ENCODE measurements at regions not wholly inside any gene's neighbourhood (a gene's known extent, or its start where the extent isn't known, plus 50 kb on each side); places are given as distances from the start of the nearest gene placed in this dataset.
A peak's percentile ranks its signal among the peaks of the same experiment; 100 is the strongest.

DNA sequence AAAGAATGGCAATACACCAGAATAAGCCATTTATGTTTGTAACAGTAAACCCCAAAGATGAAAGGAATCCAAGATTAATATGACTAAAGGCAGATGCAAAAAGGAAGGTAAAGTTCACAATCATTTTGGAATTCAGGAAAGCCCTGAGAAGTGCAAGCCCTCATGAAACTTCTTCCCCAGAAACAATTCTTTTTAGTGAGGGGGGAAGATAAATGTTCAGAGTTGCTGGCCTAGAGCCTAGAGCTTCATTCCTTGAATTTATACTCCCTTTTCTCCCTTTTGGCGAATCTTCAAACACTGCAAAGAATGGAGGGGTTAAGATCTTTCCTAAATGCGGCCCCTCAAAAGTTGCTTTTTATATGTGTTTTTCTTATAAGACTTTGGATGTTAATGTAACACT is 368.8 kb downstream of the MEIS1 start:
- DNase-seq: no peak

- DNase-seq: no peak
Observed at GRCh38 chr2:66805016-66805865, 370.3 kb downstream of the MEIS1 start.

GRCh38 chr2:66805968-66806367 is 371.0 kb downstream of the MEIS1 start:
- no peak for DNase-seq

GRCh38 chr2:66813525-66813924 is 378.6 kb downstream of the MEIS1 start:
- no peak for DNase-seq

- DNase-seq: no peak
Observed at GRCh38 chr2:66813976-66814375, 379.1 kb downstream of the MEIS1 start.

DNA sequence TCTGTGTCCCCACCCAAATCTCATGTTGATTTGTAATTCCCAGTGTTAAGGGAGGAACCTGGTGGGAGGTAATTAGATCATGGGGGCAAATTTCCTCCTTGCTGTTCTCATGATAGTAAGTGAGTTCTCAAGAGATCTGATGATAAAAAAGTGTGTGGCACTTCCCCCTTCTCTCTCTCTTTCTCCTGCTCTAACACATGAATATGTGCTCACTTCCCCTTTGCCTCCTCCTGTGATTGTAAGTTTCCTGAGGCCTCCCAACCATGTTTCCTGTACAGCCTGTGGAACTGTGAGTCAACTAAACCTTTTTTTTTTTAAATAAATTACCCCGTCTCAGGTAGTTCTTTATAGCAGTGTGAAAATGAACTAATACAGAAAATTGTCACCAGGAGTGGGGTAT is 380.0 kb downstream of the MEIS1 start:
- no peak for DNase-seq

DNA sequence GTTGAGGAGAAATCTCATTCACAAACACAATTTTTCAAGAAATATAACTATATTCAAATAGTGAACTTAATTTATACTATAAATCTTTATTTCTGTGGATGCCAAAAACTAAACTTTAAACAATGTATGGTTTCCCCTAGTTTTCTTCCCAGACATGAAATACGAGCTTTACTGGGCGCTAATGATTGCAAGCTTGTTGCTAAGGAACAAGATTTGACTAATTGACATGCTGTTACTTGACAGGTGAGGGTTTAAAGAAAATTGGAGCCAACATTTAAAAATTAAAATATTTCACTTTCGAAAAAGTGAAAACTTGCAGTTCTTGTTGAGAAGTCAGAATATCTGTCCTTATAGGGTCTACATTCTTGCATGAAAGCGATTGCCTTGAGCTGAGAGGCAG is 381.0 kb downstream of the MEIS1 start:
- DNase-seq: no peak

- DNase-seq: no peak
Observed at GRCh38 chr2:66821168-66821567, 386.2 kb downstream of the MEIS1 start.

DNA sequence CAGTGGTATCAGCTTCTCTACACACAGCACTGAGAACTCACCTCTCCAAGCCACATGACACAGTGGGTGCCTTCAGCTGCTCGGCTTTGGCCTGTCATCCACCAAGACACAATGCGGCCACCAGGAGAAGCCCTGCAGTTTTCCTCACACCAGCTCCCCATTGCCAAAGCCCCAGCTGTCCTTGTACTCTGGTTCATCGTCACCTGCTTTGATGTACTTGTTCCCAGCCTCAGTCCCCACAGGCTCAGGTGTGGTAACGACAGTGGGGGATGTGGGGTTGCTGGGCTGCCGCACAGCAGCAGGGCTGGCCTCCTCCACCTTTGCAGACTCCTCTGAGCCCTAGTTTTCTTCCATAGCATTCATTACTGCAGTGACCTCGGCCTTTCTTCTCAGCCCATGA is 387.3 kb downstream of the MEIS1 start:
- DNase-seq: no peak

DNA sequence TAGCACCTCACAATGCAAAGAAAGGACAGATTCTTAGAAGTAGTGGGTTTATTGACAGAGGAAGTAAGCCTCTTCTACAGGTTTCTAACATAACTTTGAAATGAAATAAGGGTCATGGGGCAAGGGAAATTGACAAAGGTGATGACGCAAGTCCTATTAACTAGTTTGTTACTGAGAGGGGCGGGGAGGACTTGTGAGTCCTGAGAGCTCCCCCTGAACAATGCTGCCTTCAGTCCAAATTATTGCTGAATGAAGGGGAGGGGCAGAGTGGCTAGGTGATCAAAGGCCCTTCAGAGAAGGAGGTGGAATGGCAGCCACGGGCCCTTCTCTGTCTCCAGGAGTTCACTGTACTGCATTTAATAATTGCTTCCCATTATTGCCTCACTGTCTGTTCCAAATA is 390.0 kb downstream of the MEIS1 start:
- no peak for DNase-seq

DNA sequence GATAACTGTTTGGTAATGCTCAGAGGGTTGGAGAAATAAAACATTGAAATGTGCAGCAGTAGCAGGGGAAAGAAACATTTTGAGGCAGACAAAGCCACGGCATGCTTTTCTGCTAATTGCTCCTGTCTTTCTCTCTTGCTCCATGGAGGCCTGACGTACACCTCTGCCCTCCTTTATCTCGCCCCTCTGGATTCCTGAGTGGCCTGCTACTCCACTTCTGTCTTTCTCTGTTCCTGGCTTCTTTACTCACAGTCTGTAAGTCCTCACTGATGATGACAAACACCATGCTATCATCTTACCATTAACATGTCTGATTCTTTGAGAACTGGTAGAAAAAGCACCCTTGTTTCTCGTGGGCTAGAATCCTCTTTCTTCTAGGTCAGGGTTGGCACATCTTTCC is 392.9 kb downstream of the MEIS1 start:
- DNase-seq: no peak

DNA sequence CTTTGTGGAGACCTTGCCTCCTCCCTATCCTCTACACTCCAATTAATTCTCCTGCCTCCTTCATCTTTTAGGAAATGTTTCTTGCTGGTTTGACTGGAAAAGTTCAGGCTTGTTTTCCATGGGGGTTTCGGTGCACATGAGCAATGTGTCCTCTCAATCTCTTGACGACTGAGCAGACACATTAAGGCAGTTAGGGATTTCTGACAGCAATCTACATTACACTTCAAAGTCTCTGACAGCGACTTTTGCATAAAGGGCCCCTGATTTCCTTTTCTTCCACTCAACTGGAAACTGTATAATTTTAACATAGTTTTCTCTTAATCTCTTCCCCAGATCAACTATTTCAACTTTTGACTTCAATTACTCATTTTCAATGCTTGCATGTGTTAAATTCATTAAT is 394.0 kb downstream of the MEIS1 start:
- no peak for DNase-seq

- no peak for DNase-seq
Observed at GRCh38 chr2:66830881-66831280, 396.0 kb downstream of the MEIS1 start.

- DNase-seq: no peak
Observed at GRCh38 chr2:66832646-66833435, 397.9 kb downstream of the MEIS1 start.

GRCh38 chr2:66834859-66835258 is 399.9 kb downstream of the MEIS1 start:
- no peak for DNase-seq

- DNase-seq: no peak
Observed at GRCh38 chr2:66836851-66837250, 401.9 kb downstream of the MEIS1 start.

DNA sequence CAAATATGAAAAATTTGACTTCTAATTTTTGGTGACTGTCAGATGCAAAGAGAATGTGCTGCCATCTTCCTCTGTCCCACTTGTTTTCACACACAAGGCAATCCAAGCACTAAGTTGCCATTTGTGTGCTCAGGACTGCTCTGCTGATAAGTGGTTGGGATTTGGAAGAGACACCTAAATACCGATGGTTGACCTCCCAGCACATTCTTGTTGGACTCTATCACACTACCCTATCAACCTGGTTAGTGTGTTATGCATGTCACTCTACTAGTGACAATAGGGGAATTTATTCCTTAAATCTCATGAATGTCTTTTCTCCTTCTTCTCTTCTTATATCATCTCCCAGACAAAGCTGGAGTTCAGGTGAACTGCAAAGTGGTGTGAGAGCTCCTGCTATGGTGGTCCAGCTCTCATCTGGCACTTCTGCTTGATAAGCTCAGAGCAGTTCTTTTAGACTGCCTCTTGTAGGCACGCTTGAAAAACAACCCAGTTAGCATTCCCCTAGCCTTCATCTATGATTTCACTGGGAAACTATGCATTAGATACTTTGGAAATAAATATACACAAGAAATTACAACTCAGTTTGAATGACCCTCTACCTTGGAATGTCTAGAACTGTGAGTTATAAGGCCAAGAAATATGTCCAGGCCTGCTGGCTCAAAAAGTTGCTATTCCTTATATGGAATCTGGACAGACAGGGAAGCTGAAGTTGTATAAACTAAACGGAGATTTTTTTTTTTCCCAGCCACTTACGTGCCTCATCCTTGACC is 404.8 kb downstream of the MEIS1 start:
- no peak for DNase-seq

- no peak for DNase-seq
Observed at GRCh38 chr2:66840321-66841002, 405.5 kb downstream of the MEIS1 start.

DNA sequence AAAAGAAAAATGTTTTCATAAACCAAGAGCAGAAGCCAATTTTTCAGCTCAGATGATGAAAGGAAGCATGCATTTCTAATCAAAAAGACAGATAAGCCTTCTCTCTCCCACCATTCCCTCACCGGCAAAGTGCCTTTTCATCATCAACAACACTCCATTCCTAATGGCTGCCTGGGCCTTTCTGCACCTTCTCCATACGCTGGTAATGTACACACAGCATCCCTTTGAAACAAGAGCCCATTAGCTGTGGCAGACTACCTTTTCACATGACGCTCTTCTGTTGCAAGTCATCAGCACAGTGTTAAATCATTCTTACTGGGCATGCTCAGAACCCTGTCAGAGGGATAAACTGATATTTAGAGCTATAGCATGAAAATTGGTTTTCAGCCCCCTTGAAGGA is 408.9 kb downstream of the MEIS1 start:
- DNase-seq: no peak

- DNase-seq: no peak
Observed at GRCh38 chr2:66845307-66845706, 410.4 kb downstream of the MEIS1 start.

GRCh38 chr2:66846887-66847286 is 412.0 kb downstream of the MEIS1 start:
- no peak for DNase-seq

- peak; percentile 7 for DNase-seq
Observed at GRCh38 chr2:66849153-66849755, 414.3 kb downstream of the MEIS1 start.

- no peak for DNase-seq
Observed at GRCh38 chr2:66850376-66850775, 415.5 kb downstream of the MEIS1 start.

All from DMS 273 treated with DMSO at 0.1 percent for 48 hours (cell line).